ENCODE measurements at regions not wholly inside any gene's neighbourhood (a gene's known extent, or its start where the extent isn't known, plus 50 kb on each side); places are given as distances from the start of the nearest gene placed in this dataset.

DNA sequence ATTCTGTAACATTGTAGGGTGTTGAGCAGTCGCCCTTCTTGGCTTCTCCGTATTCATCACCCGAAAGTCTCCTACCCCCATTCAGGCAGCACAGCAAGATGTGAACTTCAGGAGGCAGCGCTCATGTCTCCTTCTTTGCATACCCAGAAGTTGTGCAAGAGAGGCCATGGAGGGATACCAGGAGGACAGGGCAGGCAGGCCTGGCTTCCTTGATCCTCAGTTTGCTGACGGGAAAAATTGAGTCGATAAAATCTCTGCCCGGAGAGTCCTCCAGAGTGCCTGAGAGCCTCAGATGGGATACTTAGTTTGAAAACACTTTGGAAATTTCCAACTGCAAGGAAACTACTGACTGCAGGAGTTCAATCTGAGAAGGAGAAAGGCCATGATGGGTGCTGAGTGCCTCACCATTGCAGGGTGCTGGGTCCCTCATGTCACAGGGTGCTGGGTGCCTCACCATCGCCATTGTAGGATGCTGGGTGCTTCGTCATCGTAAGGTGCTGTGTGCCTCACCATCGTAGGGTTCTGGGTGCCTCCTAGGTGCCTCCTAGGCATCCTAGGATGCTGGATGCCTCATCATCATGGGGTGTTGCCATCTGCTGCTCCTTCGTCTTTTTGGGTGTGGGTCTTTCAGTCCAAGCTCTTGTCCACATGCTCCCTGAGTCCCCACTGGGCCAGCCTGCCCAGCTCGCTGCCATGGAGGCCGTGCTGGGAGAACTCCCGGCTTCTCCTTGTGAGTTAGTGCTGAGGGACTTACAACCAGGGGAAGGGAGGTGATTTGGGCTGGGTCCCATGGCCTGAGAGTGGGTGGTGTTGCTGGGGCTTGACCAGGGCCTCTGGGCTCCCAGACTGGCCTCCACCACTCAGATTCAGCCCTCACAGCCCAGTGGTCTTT is 162.4 kb downstream of the DDX1 start:
- TF ChIP-seq ZNF565 (CRISPR knock-in tag; conservative IDR thresholded peaks at IDR 0.05; ENCODE audit: low read depth) = no peak
- TF ChIP-seq ZNF70 (CRISPR knock-in tag; IDR thresholded peaks at IDR 0.05) = no peak
- no peak for TF ChIP-seq TCF4 (CRISPR knock-in tag; IDR thresholded peaks at IDR 0.05; ENCODE audit: borderline replicate concordance)
- TF ChIP-seq ARNTL (CRISPR knock-in tag; IDR thresholded peaks at IDR 0.05; ENCODE audit: borderline replicate concordance, low read depth) = no peak
- TF ChIP-seq ESRRG (CRISPR knock-in tag; IDR thresholded peaks at IDR 0.05) = no peak
- no peak for TF ChIP-seq OSR1 (CRISPR knock-in tag; IDR thresholded peaks at IDR 0.05)
- TF ChIP-seq, protein P1, sequence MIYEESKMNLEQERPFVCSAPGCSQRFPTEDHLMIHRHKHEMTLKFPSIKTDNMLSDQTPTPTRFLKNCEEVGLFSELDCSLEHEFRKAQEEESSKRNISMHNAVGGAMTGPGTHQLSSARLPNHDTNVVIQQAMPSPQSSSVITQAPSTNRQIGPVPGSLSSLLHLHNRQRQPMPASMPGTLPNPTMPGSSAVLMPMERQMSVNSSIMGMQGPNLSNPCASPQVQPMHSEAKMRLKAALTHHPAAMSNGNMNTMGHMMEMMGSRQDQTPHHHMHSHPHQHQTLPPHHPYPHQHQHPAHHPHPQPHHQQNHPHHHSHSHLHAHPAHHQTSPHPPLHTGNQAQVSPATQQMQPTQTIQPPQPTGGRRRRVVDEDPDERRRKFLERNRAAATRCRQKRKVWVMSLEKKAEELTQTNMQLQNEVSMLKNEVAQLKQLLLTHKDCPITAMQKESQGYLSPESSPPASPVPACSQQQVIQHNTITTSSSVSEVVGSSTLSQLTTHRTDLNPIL (CRISPR knock-in tag; IDR thresholded peaks at IDR 0.05; ENCODE audit: low read depth) = no peak
- TF ChIP-seq, protein P2, sequence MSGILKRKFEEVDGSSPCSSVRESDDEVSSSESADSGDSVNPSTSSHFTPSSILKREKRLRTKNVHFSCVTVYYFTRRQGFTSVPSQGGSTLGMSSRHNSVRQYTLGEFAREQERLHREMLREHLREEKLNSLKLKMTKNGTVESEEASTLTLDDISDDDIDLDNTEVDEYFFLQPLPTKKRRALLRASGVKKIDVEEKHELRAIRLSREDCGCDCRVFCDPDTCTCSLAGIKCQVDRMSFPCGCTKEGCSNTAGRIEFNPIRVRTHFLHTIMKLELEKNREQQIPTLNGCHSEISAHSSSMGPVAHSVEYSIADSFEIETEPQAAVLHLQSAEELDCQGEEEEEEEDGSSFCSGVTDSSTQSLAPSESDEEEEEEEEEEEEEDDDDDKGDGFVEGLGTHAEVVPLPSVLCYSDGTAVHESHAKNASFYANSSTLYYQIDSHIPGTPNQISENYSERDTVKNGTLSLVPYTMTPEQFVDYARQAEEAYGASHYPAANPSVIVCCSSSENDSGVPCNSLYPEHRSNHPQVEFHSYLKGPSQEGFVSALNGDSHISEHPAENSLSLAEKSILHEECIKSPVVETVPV (CRISPR knock-in tag; IDR thresholded peaks at IDR 0.05) = no peak
- TF ChIP-seq ZFP3 (CRISPR knock-in tag; IDR thresholded peaks at IDR 0.05) = no peak
- no peak for TF ChIP-seq ZC3H10 (CRISPR knock-in tag; IDR thresholded peaks at IDR 0.05)
- no peak for TF ChIP-seq ZNF8 (CRISPR knock-in tag; IDR thresholded peaks at IDR 0.05)
- ATAC-seq = no peak

DNA sequence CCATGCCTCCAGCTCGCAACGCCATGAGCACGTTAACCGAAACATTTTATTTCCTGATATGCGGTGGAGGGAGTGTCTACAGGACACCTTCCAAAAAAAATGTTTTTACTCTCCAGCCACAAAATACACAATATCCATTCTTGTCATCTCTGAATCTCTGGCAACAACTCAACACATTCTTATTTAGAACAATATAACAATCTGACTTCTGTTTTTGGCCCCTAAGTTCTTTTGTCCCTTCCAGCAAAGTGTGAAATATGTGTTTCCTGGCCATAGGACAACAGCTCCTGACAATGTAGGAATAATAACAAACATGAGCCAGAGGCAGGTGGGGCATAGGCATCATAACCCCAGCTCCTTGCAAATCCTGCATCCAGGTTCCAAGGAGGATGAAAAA is 163.0 kb downstream of the DDX1 start:
- no peak for ATAC-seq
- TF ChIP-seq ZFP3 (CRISPR knock-in tag; IDR thresholded peaks at IDR 0.05) (no peak), ZC3H10 (CRISPR knock-in tag; IDR thresholded peaks at IDR 0.05) (no peak), ZFP30 (CRISPR knock-in tag; IDR thresholded peaks at IDR 0.05) (no peak), BACH2 (CRISPR knock-in tag; IDR thresholded peaks at IDR 0.05; ENCODE audit: borderline replicate concordance) (no peak), ZNF70 (CRISPR knock-in tag; IDR thresholded peaks at IDR 0.05) (no peak), TCF4 (CRISPR knock-in tag; IDR thresholded peaks at IDR 0.05; ENCODE audit: borderline replicate concordance) (no peak), OSR1 (CRISPR knock-in tag; IDR thresholded peaks at IDR 0.05) (no peak), ZNF565 (CRISPR knock-in tag; conservative IDR thresholded peaks at IDR 0.05; ENCODE audit: low read depth) (no peak), ESRRG (CRISPR knock-in tag; IDR thresholded peaks at IDR 0.05) (no peak), GLIS3 (CRISPR knock-in tag; IDR thresholded peaks at IDR 0.05) (no peak)
- TF ChIP-seq, protein P2 (CRISPR knock-in tag; IDR thresholded peaks at IDR 0.05) = no peak
- TF ChIP-seq, protein P1 (CRISPR knock-in tag; IDR thresholded peaks at IDR 0.05; ENCODE audit: low read depth) = no peak
- TF ChIP-seq, protein P3, sequence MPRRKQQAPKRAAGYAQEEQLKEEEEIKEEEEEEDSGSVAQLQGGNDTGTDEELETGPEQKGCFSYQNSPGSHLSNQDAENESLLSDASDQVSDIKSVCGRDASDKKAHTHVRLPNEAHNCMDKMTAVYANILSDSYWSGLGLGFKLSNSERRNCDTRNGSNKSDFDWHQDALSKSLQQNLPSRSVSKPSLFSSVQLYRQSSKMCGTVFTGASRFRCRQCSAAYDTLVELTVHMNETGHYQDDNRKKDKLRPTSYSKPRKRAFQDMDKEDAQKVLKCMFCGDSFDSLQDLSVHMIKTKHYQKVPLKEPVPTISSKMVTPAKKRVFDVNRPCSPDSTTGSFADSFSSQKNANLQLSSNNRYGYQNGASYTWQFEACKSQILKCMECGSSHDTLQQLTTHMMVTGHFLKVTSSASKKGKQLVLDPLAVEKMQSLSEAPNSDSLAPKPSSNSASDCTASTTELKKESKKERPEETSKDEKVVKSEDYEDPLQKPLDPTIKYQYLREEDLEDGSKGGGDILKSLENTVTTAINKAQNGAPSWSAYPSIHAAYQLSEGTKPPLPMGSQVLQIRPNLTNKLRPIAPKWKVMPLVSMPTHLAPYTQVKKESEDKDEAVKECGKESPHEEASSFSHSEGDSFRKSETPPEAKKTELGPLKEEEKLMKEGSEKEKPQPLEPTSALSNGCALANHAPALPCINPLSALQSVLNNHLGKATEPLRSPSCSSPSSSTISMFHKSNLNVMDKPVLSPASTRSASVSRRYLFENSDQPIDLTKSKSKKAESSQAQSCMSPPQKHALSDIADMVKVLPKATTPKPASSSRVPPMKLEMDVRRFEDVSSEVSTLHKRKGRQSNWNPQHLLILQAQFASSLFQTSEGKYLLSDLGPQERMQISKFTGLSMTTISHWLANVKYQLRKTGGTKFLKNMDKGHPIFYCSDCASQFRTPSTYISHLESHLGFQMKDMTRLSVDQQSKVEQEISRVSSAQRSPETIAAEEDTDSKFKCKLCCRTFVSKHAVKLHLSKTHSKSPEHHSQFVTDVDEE (CRISPR knock-in tag; IDR thresholded peaks at IDR 0.05) = no peak
- TF ChIP-seq, protein P4, sequence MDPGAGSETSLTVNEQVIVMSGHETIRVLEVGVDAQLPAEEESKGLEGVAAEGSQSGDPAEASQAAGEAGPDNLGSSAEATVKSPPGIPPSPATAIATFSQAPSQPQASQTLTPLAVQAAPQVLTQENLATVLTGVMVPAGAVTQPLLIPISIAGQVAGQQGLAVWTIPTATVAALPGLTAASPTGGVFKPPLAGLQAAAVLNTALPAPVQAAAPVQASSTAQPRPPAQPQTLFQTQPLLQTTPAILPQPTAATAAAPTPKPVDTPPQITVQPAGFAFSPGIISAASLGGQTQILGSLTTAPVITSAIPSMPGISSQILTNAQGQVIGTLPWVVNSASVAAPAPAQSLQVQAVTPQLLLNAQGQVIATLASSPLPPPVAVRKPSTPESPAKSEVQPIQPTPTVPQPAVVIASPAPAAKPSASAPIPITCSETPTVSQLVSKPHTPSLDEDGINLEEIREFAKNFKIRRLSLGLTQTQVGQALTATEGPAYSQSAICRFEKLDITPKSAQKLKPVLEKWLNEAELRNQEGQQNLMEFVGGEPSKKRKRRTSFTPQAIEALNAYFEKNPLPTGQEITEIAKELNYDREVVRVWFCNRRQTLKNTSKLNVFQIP (CRISPR knock-in tag; IDR thresholded peaks at IDR 0.05; ENCODE audit: borderline replicate concordance, low read depth) = no peak

DNA sequence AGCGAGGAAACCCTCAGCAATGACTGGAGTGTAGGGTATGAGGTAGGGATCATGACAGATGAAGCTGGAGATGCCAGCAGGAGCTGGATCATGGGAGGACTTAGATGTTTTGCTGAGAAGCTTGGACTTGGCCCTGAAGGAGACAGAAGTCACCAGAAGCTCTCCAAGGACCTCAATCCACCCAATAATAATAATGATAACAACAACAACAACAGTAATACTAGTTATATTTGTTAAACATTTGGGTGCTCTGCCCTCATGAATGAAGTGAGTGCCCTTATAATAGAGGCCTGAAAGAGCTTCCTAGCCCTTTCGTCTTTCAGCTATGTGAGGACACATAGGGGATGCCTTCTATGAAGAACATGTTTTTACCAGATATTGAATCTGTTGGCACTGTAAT is 163.9 kb downstream of the DDX1 start:
- ATAC-seq = no peak
- TF ChIP-seq, protein P1 (CRISPR knock-in tag; IDR thresholded peaks at IDR 0.05; ENCODE audit: low read depth) = no peak
- TF ChIP-seq, protein P5, sequence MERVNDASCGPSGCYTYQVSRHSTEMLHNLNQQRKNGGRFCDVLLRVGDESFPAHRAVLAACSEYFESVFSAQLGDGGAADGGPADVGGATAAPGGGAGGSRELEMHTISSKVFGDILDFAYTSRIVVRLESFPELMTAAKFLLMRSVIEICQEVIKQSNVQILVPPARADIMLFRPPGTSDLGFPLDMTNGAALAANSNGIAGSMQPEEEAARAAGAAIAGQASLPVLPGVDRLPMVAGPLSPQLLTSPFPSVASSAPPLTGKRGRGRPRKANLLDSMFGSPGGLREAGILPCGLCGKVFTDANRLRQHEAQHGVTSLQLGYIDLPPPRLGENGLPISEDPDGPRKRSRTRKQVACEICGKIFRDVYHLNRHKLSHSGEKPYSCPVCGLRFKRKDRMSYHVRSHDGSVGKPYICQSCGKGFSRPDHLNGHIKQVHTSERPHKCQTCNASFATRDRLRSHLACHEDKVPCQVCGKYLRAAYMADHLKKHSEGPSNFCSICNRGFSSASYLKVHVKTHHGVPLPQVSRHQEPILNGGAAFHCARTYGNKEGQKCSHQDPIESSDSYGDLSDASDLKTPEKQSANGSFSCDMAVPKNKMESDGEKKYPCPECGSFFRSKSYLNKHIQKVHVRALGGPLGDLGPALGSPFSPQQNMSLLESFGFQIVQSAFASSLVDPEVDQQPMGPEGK (CRISPR knock-in tag; IDR thresholded peaks at IDR 0.05; ENCODE audit: borderline replicate concordance) = no peak
- TF ChIP-seq TCF4 (CRISPR knock-in tag; IDR thresholded peaks at IDR 0.05; ENCODE audit: borderline replicate concordance) = no peak
- TF ChIP-seq ZFP3 (CRISPR knock-in tag; IDR thresholded peaks at IDR 0.05) = no peak
- TF ChIP-seq ZNF8 (CRISPR knock-in tag; IDR thresholded peaks at IDR 0.05) = no peak
- no peak for TF ChIP-seq ZNF70 (CRISPR knock-in tag; IDR thresholded peaks at IDR 0.05)
- no peak for TF ChIP-seq ISL1 (CRISPR knock-in tag; IDR thresholded peaks at IDR 0.05)
- no peak for TF ChIP-seq ZC3H10 (CRISPR knock-in tag; IDR thresholded peaks at IDR 0.05)
- TF ChIP-seq RARB (CRISPR knock-in tag; IDR thresholded peaks at IDR 0.05) = no peak
- TF ChIP-seq, protein P2 (CRISPR knock-in tag; IDR thresholded peaks at IDR 0.05) = no peak
